ENCODE measurements at regions not wholly inside any gene's neighbourhood (a gene's known extent, or its start where the extent isn't known, plus 50 kb on each side); places are given as distances from the start of the nearest gene placed in this dataset.

DNA sequence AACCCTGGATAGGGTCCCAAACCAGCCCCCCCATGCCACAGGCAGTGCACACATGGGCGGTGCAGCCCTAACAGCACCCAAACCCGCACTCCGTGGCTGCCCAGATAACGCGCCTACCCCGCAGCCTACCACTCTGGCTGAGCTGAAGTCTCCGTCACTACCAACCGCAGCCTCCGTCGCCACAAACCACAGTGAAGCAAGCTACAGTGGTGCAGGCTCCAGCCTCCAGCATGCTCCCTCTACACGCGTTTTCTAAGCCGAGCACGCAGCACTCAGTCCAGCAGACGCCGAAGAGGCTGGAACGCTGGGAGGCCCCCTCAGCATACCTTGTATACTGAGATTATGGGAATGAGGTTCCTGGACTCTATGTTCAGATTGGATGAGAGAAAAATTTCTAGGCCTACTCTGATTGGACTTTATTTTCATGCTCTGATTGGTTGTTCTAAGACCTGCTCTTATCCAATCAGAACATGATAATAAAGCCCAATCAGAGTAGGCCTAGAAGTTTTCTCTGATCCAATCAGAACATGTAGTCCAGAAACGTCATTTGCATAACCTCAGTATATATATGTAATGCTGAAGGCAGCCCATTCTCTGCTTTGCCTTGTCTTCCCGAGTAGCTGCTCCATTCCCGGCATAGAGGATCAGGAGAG lies 56.7 kb upstream of the C1QTNF9B start:
- no peaks in the 10 kb centered on the region for H3K36me3 ChIP-seq
- ATAC-seq = no peak
- intact Hi-C loops (cut with DNase I) = no loop called here
- H3K4me3 ChIP-seq = no peak overlapping the region
- TF ChIP-seq, protein P1, sequence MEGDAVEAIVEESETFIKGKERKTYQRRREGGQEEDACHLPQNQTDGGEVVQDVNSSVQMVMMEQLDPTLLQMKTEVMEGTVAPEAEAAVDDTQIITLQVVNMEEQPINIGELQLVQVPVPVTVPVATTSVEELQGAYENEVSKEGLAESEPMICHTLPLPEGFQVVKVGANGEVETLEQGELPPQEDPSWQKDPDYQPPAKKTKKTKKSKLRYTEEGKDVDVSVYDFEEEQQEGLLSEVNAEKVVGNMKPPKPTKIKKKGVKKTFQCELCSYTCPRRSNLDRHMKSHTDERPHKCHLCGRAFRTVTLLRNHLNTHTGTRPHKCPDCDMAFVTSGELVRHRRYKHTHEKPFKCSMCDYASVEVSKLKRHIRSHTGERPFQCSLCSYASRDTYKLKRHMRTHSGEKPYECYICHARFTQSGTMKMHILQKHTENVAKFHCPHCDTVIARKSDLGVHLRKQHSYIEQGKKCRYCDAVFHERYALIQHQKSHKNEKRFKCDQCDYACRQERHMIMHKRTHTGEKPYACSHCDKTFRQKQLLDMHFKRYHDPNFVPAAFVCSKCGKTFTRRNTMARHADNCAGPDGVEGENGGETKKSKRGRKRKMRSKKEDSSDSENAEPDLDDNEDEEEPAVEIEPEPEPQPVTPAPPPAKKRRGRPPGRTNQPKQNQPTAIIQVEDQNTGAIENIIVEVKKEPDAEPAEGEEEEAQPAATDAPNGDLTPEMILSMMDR (IDR thresholded peaks at IDR 0.05) = no peak
- no peaks in the 10 kb centered on the region for H3K27me3 ChIP-seq
- no peaks in the 10 kb centered on the region for H3K4me1 ChIP-seq
- no peaks in the 10 kb centered on the region for H3K9me3 ChIP-seq
- no peak overlapping the region for H3K27ac ChIP-seq
- DNase-seq = no peak

DNA sequence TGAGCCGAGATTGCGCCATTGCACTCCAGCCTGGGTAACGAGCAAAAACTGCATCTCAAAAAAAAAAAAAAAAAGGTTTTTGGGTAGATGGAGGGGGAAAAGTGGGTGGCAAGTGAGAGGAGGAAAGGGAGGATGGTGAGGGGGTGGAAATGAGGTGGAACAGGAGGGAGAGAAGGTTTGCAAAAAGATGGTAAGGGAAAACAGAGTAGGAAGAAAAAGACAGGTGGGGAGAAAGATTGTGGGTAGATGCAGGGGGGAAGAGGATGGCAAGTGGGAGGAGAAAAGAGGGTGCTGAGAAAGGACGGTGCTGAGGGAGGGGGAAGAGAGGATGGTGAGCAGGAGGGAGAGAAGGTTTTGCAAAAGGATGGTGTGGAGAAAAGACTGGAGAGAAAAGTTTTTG lies 57.8 kb upstream of the C1QTNF9B start:
- ATAC-seq = no peak
- H3K27ac ChIP-seq = no peak overlapping the region

DNA sequence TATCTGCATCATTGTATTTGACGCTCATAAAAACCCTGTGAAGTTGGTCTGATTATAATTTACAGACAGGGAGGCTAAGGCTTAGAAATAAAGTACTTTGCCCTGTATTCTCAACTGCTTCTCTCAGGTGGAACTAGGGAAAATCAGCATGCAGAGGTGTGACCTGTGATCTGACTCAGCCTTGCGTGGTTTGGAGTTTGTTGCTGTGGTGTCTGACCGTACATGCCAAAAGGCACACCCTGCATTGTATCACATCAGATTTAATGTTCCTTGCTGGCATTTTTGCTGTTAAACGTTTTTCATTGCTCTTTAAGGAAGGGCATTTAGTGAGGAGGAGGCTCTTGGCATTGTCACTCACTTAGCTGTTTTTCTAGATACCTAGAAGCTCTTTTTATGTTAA lies 58.8 kb upstream of the C1QTNF9B start:
- H3K4me3 ChIP-seq = no peak overlapping the region
- no peak for ATAC-seq
- intact Hi-C loops (cut with DNase I) = no loop called here
- TF ChIP-seq, protein P1 (IDR thresholded peaks at IDR 0.05) = no peak
- no peak for DNase-seq
- H3K27ac ChIP-seq = no peak overlapping the region
- no peaks in the 10 kb centered on the region for H3K4me1 ChIP-seq
- no peaks in the 10 kb centered on the region for H3K9me3 ChIP-seq
- H3K36me3 ChIP-seq = no peaks in the 10 kb centered on the region
- H3K27me3 ChIP-seq = no peaks in the 10 kb centered on the region

More for the DNA sequence above, 57.8 kb upstream of the C1QTNF9B start:
- Histone ChIP-seq H3K4me3 (no peak overlapping the region), H3K36me3 (no peaks in the 10 kb centered on the region), H3K4me1 (no peaks in the 10 kb centered on the region), H3K27me3 (no peaks in the 10 kb centered on the region), H3K9me3 (no peaks in the 10 kb centered on the region)
- no peak for DNase-seq
- TF ChIP-seq, protein P1 (IDR thresholded peaks at IDR 0.05) = no peak
- intact Hi-C loops (cut with DNase I) = no loop called here

DNA sequence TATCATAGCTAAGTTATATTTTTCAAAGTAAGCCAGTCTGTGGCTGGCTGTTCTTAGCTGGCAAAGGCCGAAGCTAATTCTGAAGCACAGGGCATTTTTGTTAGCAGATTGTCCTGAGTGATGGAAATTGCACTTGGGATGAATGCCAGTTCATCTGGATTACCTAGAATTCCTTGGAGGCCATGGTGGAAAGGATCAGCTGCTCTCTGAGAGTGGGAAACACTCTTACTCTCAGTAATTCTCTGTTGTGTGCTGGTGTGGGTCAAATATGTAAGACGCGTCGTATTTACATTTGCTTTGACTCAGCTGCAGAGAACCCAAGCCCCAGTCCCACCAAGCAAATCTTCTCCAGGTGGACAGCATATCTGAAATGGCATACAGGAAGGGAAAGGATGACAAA lies 60.7 kb upstream of the C1QTNF9B start:
- intact Hi-C loops (cut with DNase I) = no loop called here
- H3K27ac ChIP-seq = no peak overlapping the region
- H3K9me3 ChIP-seq = no peaks in the 10 kb centered on the region
- H3K4me1 ChIP-seq = no peaks in the 10 kb centered on the region
- H3K4me3 ChIP-seq = no peak overlapping the region
- no peaks in the 10 kb centered on the region for H3K27me3 ChIP-seq
- DNase-seq (no peak), ATAC-seq (no peak)
- H3K36me3 ChIP-seq = no peaks in the 10 kb centered on the region
- TF ChIP-seq, protein P1 (IDR thresholded peaks at IDR 0.05) = no peak

DNA sequence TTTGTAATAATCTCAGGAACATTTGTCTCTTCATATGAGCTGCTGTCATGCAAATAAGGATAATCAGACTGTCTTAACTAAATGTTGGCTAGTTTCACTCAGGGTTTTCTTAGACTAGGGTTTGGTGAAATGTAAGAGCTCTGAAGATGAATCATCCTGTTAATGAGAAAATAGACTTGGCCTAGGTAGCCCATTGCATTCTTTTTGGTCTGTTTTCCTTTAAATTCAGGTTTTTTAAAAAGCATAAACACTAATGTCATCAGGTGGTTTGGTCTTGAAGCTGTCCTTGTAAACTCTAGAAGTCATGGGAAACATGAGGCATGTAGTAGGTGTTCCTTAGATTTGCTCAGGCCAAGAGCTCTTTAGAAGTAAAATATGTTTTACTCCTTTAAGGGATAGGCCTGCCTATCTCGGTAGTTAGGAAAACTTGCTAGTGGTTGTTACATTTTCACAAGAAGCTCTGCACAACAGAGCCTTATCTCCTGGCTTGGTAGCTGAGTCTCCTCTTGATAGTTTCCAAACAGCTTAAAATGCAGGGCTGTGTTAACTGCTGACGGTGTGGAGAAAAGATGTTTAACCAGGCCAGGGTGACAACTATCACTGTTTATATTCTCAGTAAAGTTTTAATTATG lies 62.0 kb upstream of the C1QTNF9B start:
- intact Hi-C loops (cut with DNase I) = no loop called here
- Histone ChIP-seq H3K4me3 (no peak overlapping the region), H3K9me3 (no peaks in the 10 kb centered on the region), H3K4me1 (no peaks in the 10 kb centered on the region), H3K27me3 (no peaks in the 10 kb centered on the region), H3K36me3 (no peaks in the 10 kb centered on the region), H3K27ac (no peak overlapping the region)
- ATAC-seq (peak; percentile 21), DNase-seq (no peak)
- TF ChIP-seq, protein P1 (IDR thresholded peaks at IDR 0.05) = no peak

Measured in upper lobe of right lung (tissue), 1 donor.